WTC11 (cell line): ENCODE measurements at regions not wholly inside any gene's neighbourhood (a gene's known extent, or its start where the extent isn't known, plus 50 kb on each side); places are given as distances from the start of the nearest gene placed in this dataset.

Experiments
- ATAC-seq: fragments of 200-7000 bp; cut with Tn5 transposase; 2 replicates; pipeline ENCODE4 v1.10.0; 2021; ENCODE audit warnings: mild to moderate bottlenecking, moderate library complexity
- CTCF ChIA-PET: fragments of 300-600 bp; sonication (Branson Sonifier 250); formaldehyde crosslinking; loops from one replicate; lab custom pipeline; 2021; ENCODE audit warnings: antibody characterized with exemption; lab: Charles Lee
- POLR2A ChIA-PET: fragments of 350-600 bp; sonication (Branson Sonifier 250); formaldehyde crosslinking; loops from one replicate; lab custom pipeline; 2021; ENCODE audit warnings: antibody characterized with exemption; lab: Charles Lee
- DNase-seq: peaks from one replicate; pipeline ENCODE4 v3.0.0; 2021; ENCODE audit warnings: low spot score
- H3K27ac Mint-ChIP-seq: 2 replicates; pipeline ENCODE4 v1.8.0; 2021; ENCODE audit warnings: mixed read lengths
- H3K27me3 Mint-ChIP-seq: 2 replicates; pipeline ENCODE4 v1.8.0; 2021; ENCODE audit warnings: low read depth, mild to moderate bottlenecking, moderate library complexity, mixed read lengths
- H3K36me3 Mint-ChIP-seq: 2 replicates; pipeline ENCODE4 v1.8.0; 2021; ENCODE audit warnings: mixed read lengths
- H3K4me1 Mint-ChIP-seq: 2 replicates; pipeline ENCODE4 v1.8.0; 2022; ENCODE audit warnings: mixed read lengths
- H3K4me3 Mint-ChIP-seq: 2 replicates; pipeline ENCODE4 v1.8.0; 2021; ENCODE audit warnings: mild to moderate bottlenecking, moderate library complexity, mixed read lengths
- H3K9me3 Mint-ChIP-seq: 2 replicates; pipeline ENCODE4 v1.8.0; 2021; ENCODE audit warnings: mixed read lengths
- ATF2 ChIP-seq: sonication (generic); formaldehyde crosslinking; IDR thresholded peaks from 2 replicates; pipeline ENCODE4 v1.8.1; 2022; ENCODE audit warnings: low read depth, missing genetic modification reagents, borderline replicate concordance
- ATF3 ChIP-seq: sonication (generic); formaldehyde crosslinking; conservative IDR thresholded peaks from 2 replicates; pipeline ENCODE4 v1.8.1; 2022; ENCODE audit warnings: mild to moderate bottlenecking, missing genetic modification reagents
- CBFB ChIP-seq: sonication (generic); formaldehyde crosslinking; IDR thresholded peaks from 2 replicates; pipeline ENCODE4 v1.8.1; 2022; ENCODE audit warnings: mild to moderate bottlenecking, low read depth, missing genetic modification reagents
- CDX4 ChIP-seq: fragments of 250-450 bp; sonication (Bioruptor Pico); IDR thresholded peaks from 2 replicates; pipeline ENCODE4 v1.9.0; 2021; ENCODE audit warnings: moderate library complexity, mild to moderate bottlenecking, inconsistent platforms, borderline replicate concordance
- CREB1 ChIP-seq: sonication (generic); formaldehyde crosslinking; IDR thresholded peaks from 2 replicates; pipeline ENCODE4 v1.8.0; 2023; ENCODE audit warnings: mild to moderate bottlenecking, missing genetic modification reagents
- CREM ChIP-seq: sonication (generic); formaldehyde crosslinking; IDR thresholded peaks from 2 replicates; pipeline ENCODE4 v1.8.1; 2022; ENCODE audit warnings: mild to moderate bottlenecking, missing genetic modification reagents, moderate library complexity
- CTCF ChIP-seq: fragments of 200-600 bp; IDR thresholded peaks from 2 replicates; pipeline ENCODE4 v1.8.0; 2022; ENCODE audit warnings: antibody characterized with exemption
- ERG ChIP-seq: fragments of 250-450 bp; sonication (Bioruptor Pico); IDR thresholded peaks from 2 replicates; pipeline ENCODE4 v1.8.0; 2021; ENCODE audit warnings: mild to moderate bottlenecking
- ETV6 ChIP-seq: sonication (generic); formaldehyde crosslinking; IDR thresholded peaks from 2 replicates; pipeline ENCODE4 v1.8.1; 2022; ENCODE audit warnings: mild to moderate bottlenecking, missing genetic modification reagents
- GRHL2 ChIP-seq: fragments of 250-450 bp; sonication (Bioruptor Pico); IDR thresholded peaks from 2 replicates; pipeline ENCODE4 v1.8.0; 2022; ENCODE audit warnings: mild to moderate bottlenecking, moderate library complexity; ENCODE audit not compliant: insufficient replicate concordance, severe bottlenecking
- GTF2I ChIP-seq: fragments of 250-450 bp; sonication (Bioruptor Pico); conservative IDR thresholded peaks from 2 replicates; pipeline ENCODE4 v1.4.0; 2021; ENCODE audit warnings: mild to moderate bottlenecking
- MLX ChIP-seq: sonication (generic); formaldehyde crosslinking; IDR thresholded peaks from 2 replicates; pipeline ENCODE4 v1.8.1; 2023; ENCODE audit warnings: mild to moderate bottlenecking, missing genetic modification reagents, moderate library complexity
- NFE2L1 ChIP-seq: sonication (generic); formaldehyde crosslinking; IDR thresholded peaks from 2 replicates; pipeline ENCODE4 v1.8.1; 2023; ENCODE audit warnings: missing genetic modification reagents
- NFYB ChIP-seq: sonication (generic); formaldehyde crosslinking; conservative IDR thresholded peaks from 2 replicates; pipeline ENCODE4 v1.8.0; 2022; ENCODE audit warnings: low read depth, missing genetic modification reagents
- OVOL2 ChIP-seq: fragments of 250-450 bp; sonication (Bioruptor Pico); IDR thresholded peaks from 2 replicates; pipeline ENCODE4 v1.9.0; 2021; ENCODE audit warnings: mild to moderate bottlenecking, borderline replicate concordance
- PRDM15 ChIP-seq: sonication (generic); formaldehyde crosslinking; IDR thresholded peaks from 2 replicates; pipeline ENCODE4 v1.8.0; 2022; ENCODE audit warnings: missing genetic modification reagents
- SMAD3 ChIP-seq: sonication (generic); formaldehyde crosslinking; IDR thresholded peaks from 2 replicates; pipeline ENCODE4 v1.8.0; 2022; ENCODE audit warnings: missing genetic modification reagents, mild to moderate bottlenecking, borderline replicate concordance
- SOX15 ChIP-seq: fragments of 250-450 bp; sonication (Bioruptor Pico); IDR thresholded peaks from 2 replicates; pipeline ENCODE4 v1.9.0; 2021; ENCODE audit warnings: mild to moderate bottlenecking
- ZBTB21 ChIP-seq: sonication (generic); formaldehyde crosslinking; IDR thresholded peaks from 2 replicates; pipeline ENCODE4 v1.8.1; 2023; ENCODE audit warnings: mild to moderate bottlenecking, missing genetic modification reagents, borderline replicate concordance
- ZMAT4 ChIP-seq: fragments of 250-450 bp; sonication (Bioruptor Pico); IDR thresholded peaks from 2 replicates; pipeline ENCODE4 v1.9.0; 2021; ENCODE audit warnings: mild to moderate bottlenecking
- ZNF232 ChIP-seq: sonication (generic); formaldehyde crosslinking; IDR thresholded peaks from 2 replicates; pipeline ENCODE4 v1.8.0; 2022; ENCODE audit warnings: mild to moderate bottlenecking, missing genetic modification reagents
- ZNF263 ChIP-seq: sonication (generic); formaldehyde crosslinking; IDR thresholded peaks from 2 replicates; pipeline ENCODE4 v1.8.1; 2022; ENCODE audit warnings: low read depth, mild to moderate bottlenecking, moderate library complexity, missing genetic modification reagents
- ZNF512 ChIP-seq: sonication (generic); formaldehyde crosslinking; IDR thresholded peaks from 2 replicates; pipeline ENCODE4 v1.8.1; 2022; ENCODE audit warnings: missing genetic modification reagents, borderline replicate concordance
- ZNF671 ChIP-seq: fragments of 250-450 bp; sonication (Bioruptor Pico); IDR thresholded peaks from 2 replicates; pipeline ENCODE4 v1.8.0; 2021; ENCODE audit warnings: mild to moderate bottlenecking

GRCh38 chr7:136585954-136586670, 282.3 kb upstream of the CHRM2 start (continued):
- TF ChIP-seq PRDM15, result no peak
- no peak for TF ChIP-seq NFYB (CRISPR knock-in tag)
- no peak for TF ChIP-seq ZNF232 (CRISPR knock-in tag)
- TF ChIP-seq SOX15 (CRISPR knock-in tag), result no peak
- TF ChIP-seq, all 79 proteins: peak for 0

GRCh38 chr7:136566491-136566890, 302.0 kb upstream of the CHRM2 start:
- Mint-ChIP-seq H3K36me3 (no peaks in the 10 kb centered on the region), H3K27me3 (peaks cover 12% of the 10 kb centered on the region), H3K4me1 (no peaks in the 10 kb centered on the region), H3K9me3 (no peaks in the 10 kb centered on the region), H3K4me3 (no peak overlapping the region), H3K27ac (no peak overlapping the region)
- ChIA-PET CTCF (no interaction called here), POLR2A (interaction anchor here (1.1 kb wide), 1 partner anchor 13 kb away, joined by 3 read pairs; no protein-coding TSS in a partner anchor)
- TF ChIP-seq GTF2I (CRISPR knock-in tag), result no peak
- TF ChIP-seq ZMAT4 (CRISPR knock-in tag), result no peak
- no peak for TF ChIP-seq CTCF
- TF ChIP-seq ERG (CRISPR knock-in tag), result no peak
- no peak for TF ChIP-seq ZNF263 (CRISPR knock-in tag)
- TF ChIP-seq MLX (CRISPR knock-in tag), result no peak
- TF ChIP-seq SMAD3 (CRISPR knock-in tag), result no peak
- no peak for TF ChIP-seq ZBTB21 (CRISPR knock-in tag)
- no peak for TF ChIP-seq CREB1 (CRISPR knock-in tag)
- TF ChIP-seq CREM (CRISPR knock-in tag), result no peak
- no peak for TF ChIP-seq GRHL2 (CRISPR knock-in tag)
- no peak for TF ChIP-seq NFE2L1 (CRISPR knock-in tag)
- no peak for TF ChIP-seq ZNF512
- TF ChIP-seq ATF3 (CRISPR knock-in tag), result no peak
- TF ChIP-seq CDX4, result no peak
- no peak for TF ChIP-seq ZNF671 (CRISPR knock-in tag)
- TF ChIP-seq OVOL2 (CRISPR knock-in tag), result no peak
- TF ChIP-seq ETV6 (CRISPR knock-in tag), result no peak
- TF ChIP-seq ATF2 (CRISPR knock-in tag), result no peak
- TF ChIP-seq CBFB (CRISPR knock-in tag), result no peak
- ATAC-seq (no peak), DNase-seq (no peak)
